GM12865 (cell line): ENCODE measurements at regions not wholly inside any gene's neighbourhood (a gene's known extent, or its start where the extent isn't known, plus 50 kb on each side); places are given as distances from the start of the nearest gene placed in this dataset.
"Not testable (repeated sequence)": the region's sequence is repeated elsewhere in the genome, so short reads cannot be mapped to it uniquely, and the experiment has no call there.

Experiments
- DNase-seq: peaks from one replicate; pipeline ENCODE4 v3.0.0; 2010; ENCODE audit warnings: low read depth
- H3K4me3 ChIP-seq: 2 replicates; pipeline ENCODE4 v1.5.1; 2011; ENCODE audit warnings: mild to moderate bottlenecking, low read depth, low read length, control low read depth
- TF ChIP-seq, protein P1 (sequence below): IDR thresholded peaks from 2 replicates; pipeline ENCODE4 v1.5.1; 2011; ENCODE audit warnings: low read length, control low read depth, low read depth, inconsistent platforms; ENCODE audit not compliant: insufficient read depth; ENCODE audit errors: missing control alignments

DNA sequence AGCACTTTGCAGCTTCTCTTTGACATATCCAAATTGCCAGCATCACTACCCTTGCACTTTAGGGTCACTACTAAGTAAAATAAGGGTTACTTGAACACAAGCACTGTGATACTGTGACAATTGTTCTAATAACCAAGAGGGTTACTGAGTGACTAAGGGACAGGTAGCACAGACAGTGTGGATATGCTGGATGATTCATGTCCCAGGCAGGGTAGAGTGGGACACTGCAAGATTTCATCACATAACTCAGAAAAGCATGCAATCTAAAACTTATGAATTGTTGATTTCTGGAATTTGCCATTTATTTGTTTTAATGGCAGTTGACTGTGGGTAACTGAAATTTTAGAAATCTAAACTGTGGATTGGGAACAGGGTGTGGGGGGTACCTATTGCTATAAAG lies 218.8 kb downstream of the KITLG start:
- H3K4me3 ChIP-seq = no peak overlapping the region
- TF ChIP-seq, protein P1, sequence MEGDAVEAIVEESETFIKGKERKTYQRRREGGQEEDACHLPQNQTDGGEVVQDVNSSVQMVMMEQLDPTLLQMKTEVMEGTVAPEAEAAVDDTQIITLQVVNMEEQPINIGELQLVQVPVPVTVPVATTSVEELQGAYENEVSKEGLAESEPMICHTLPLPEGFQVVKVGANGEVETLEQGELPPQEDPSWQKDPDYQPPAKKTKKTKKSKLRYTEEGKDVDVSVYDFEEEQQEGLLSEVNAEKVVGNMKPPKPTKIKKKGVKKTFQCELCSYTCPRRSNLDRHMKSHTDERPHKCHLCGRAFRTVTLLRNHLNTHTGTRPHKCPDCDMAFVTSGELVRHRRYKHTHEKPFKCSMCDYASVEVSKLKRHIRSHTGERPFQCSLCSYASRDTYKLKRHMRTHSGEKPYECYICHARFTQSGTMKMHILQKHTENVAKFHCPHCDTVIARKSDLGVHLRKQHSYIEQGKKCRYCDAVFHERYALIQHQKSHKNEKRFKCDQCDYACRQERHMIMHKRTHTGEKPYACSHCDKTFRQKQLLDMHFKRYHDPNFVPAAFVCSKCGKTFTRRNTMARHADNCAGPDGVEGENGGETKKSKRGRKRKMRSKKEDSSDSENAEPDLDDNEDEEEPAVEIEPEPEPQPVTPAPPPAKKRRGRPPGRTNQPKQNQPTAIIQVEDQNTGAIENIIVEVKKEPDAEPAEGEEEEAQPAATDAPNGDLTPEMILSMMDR = no peak
- DNase-seq = no peak

DNA sequence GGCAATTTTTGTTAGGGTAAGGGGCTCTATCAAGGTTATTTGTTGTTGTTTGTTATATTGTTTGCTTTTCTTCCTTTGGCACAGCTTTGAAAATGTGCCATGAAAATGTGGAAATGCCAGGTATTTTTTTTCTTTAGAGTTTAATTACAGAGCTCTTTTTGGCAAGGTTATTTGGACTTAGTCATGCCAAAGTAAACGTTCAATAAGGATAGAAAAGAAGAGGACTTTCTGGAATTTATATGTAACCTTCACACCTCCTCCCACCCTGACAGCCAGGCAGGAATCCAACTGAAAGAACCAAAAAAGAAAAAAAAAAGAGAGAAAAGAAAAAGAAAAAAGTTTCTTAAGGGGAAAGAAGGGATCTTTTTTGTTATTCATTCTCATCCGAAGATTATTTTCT lies 217.8 kb downstream of the KITLG start:
- TF ChIP-seq, protein P1 = no peak
- DNase-seq = no peak
- no peak overlapping the region for H3K4me3 ChIP-seq

DNA sequence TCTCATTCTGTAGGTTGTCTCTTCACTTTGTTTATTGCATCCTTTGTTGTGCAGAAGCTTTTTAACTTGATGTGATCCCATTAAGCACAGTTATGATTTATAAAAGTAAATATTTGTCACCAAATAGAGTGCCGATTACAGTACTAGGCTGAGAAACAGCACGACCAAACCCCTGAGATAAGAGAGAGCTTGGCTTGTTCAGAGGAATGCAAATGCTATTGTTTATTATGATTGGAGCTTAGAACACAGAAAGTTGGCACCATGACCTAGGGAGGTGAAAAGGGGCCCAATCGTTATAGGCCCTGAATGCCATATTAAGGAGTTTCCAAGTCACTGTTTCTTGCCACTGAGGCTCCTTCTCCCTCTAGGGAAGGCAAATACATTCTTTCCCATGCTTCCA lies 214.9 kb downstream of the KITLG start:
- TF ChIP-seq, protein P1 = no peak
- H3K4me3 ChIP-seq = no peak overlapping the region
- DNase-seq = no peak

- TF ChIP-seq, protein P1 = no peak
- no peak overlapping the region for H3K4me3 ChIP-seq
- no peak for DNase-seq
Measured at GRCh38 chr12:88366101-88366500, 214.2 kb downstream of the KITLG start.

DNA sequence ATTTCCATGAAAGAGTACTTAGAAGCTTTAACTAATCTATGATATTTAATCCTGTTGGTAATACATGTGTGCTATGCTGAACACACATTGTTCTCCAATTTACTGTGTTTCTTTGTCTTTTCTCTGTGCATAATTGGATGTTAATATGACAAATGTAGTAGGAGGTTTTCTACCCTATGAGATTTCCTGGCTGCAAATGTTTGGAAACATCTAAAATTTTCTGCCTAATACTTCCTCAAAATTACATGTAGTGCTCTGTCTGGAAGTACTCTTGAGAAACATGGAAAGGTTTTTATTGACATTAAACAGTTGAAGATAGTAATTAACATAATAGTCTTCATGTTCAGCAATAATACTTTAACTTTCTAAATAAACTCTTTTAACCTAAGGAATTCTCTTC lies 213.0 kb downstream of the KITLG start:
- TF ChIP-seq, protein P1 = no peak
- H3K4me3 ChIP-seq = no peak overlapping the region
- no peak for DNase-seq

DNA sequence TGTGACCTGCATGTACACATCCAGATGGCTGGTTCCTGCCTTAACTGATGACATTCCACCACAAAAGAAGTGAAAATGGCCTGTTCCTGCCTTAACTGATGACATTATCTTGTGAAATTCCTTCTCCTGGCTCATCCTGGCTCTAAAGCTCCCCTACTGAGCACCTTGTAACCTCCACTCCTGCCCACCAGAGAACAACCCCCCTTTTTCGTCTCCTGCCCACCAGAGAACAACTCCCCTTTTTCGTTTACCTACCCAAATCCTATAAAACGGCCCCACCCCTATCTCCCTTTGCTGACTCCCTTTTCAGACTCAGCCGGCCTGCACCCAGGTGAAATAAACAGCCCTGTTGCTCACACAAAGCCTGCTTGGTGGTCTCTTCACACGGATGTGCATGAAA lies 212.2 kb downstream of the KITLG start:
- not testable (repeated sequence) for H3K4me3 ChIP-seq, DNase-seq

DNA sequence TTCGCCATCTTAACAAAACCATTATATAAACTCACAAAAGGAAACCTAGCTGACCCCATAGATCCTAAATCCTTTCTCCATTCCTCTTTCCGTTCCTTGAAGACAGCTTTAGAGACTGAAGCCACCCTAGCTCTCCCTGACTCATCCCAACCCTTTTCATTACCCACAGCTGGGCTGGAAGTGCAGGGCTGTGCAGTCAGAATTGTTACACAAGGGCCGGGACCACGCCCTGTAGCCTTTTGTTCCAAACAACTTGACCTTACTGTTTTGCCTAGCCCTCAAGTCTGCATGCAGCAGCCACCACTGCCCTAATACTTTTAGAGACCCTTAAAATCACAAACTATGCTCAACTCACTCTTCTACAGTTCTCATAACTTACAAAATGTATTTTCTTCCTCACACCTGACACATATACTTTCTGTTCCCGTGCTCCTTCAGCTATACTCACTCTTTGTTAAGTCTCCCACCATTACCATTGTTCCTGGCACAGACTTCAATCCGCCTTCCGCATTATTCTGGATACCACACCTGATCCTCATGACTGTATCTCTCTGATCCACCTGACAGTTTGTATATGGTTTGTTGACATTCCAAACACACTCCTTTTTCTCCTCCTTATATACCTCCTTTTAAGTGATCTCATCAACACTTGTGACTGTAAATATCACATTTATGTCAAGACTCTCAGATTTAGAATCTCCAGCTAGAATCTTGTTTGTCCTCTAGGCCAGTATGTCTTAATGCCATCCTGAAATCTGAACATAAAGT lies 208.7 kb downstream of the KITLG start:
- no peak overlapping the region for H3K4me3 ChIP-seq
- DNase-seq = no peak
- TF ChIP-seq, protein P1 = no peak
